ENCODE measurements at regions not wholly inside any gene's neighbourhood (a gene's known extent, or its start where the extent isn't known, plus 50 kb on each side); places are given as distances from the start of the nearest gene placed in this dataset.

- Histone ChIP-seq H2AFZ (ENCODE audit: low read length) (no peak overlapping the region), H3K14ac (ENCODE audit: insufficient read length) (no peak overlapping the region), H3K27ac (ENCODE audit: low read depth, low read length) (no peak overlapping the region), H3K4me1 (replicated peaks in 1 of 4; ENCODE audit: control insufficient read depth in 3 of 4, insufficient read depth in 4 of 4, low read length in 3 of 4) (no peaks in the 10 kb centered on the region), H3K18ac (ENCODE audit: extremely low read depth, low read length) (no peak overlapping the region), H3K9ac (replicated peaks in 1 of 4; ENCODE audit: extremely low read depth in 1 of 4, low read depth in 3 of 4, low read length in 3 of 4) (no peak overlapping the region), H4K8ac (ENCODE audit: extremely low read depth, insufficient read depth, low read length) (no peak overlapping the region), H3K4me3 (ENCODE audit: extremely low read depth in 1 of 4, insufficient read depth in 2 of 4, low read depth in 3 of 4, low read length in 4 of 4) (no peak overlapping the region), H4K20me1 (replicated peaks in 1 of 2; ENCODE audit: control insufficient read depth in 1 of 2, insufficient read depth in 2 of 2, low read length in 2 of 2) (no peaks in the 10 kb centered on the region), H2BK12ac (ENCODE audit: low read depth, low read length) (no peak overlapping the region), H3K9me3 (ENCODE audit: insufficient read depth in 2 of 2, low read depth in 1 of 2, low read length in 1 of 2) (no peaks in the 10 kb centered on the region), H4K5ac (ENCODE audit: insufficient read length, low read depth, low read length) (no peak overlapping the region), H2AK5ac (ENCODE audit: low read depth, low read length) (no peak overlapping the region), H3K23ac (ENCODE audit: insufficient read length) (no peak overlapping the region), H3K27me3 (replicated peaks in 1 of 4; ENCODE audit: control insufficient read depth in 3 of 4, extremely low read depth in 1 of 4, insufficient read depth in 3 of 4, low read length in 3 of 4) (no peaks in the 10 kb centered on the region), H3K56ac (replicated peaks; ENCODE audit: insufficient read length, low read depth, low read length) (no peak overlapping the region), H2BK5ac (ENCODE audit: low read depth, low read length) (no peak overlapping the region), H3K79me1 (ENCODE audit: low read depth, low read length) (no peaks in the 10 kb centered on the region), H2BK20ac (ENCODE audit: low read length) (no peak overlapping the region), H2BK120ac (replicated peaks; ENCODE audit: low read depth, low read length) (no peak overlapping the region), H3K79me2 (ENCODE audit: control insufficient read depth in 1 of 2, insufficient read depth in 2 of 2, low read length in 2 of 2) (no peaks in the 10 kb centered on the region), H4K91ac (replicated peaks; ENCODE audit: insufficient read length, low read length) (no peak overlapping the region), H3K36me3 (ENCODE audit: control insufficient read depth in 2 of 4, insufficient read depth in 4 of 4, low read length in 3 of 4) (no peaks in the 10 kb centered on the region), H3K4me2 (ENCODE audit: insufficient read depth in 1 of 2, low read depth in 2 of 2, low read length in 2 of 2) (no peak overlapping the region), H3K4ac (replicated peaks; ENCODE audit: insufficient read length, low read depth, low read length) (no peak overlapping the region), H2BK15ac (ENCODE audit: low read length) (no peak overlapping the region), H3K23me2 (ENCODE audit: low read depth, low read length) (no peaks in the 10 kb centered on the region)
- 91% methylated on average over 2 of the region's 2 CpGs; no CpG with 5 or more reads in 1 of the 2 experiments for WGBS, 2 experiments (ENCODE audit: extremely low coverage in 1 of 2, insufficient coverage in 1 of 2, insufficient read length in 1 of 2, insufficient replicate concordance in 2 of 2, low coverage in 1 of 2, low lambda C conversion rate in 2 of 2, missing lambda C conversion rate in 1 of 2)
- POLR2A ChIA-PET (ENCODE audit: partially characterized antibody) = no interaction called here
- FAIRE-seq (no peak), DNase-seq (ENCODE audit: low read depth in 1 of 2, low spot score in 2 of 2) (no peak)
- CTCF ChIA-PET (ENCODE audit: partially characterized antibody) = interaction anchor here (0.7 to 7.3 kb wide), 6 partner anchors 13 to 933 kb away, joined by 3 to 53 read pairs (median 4); no protein-coding TSS in a partner anchor
- TF ChIP-seq POU5F1 (IDR thresholded peaks at IDR 0.05; ENCODE audit: low read depth, low read length) = no peak
These were observed 649.1 kb upstream of the USP24 start for GRCh38 chr1:55864251-55864650.
